Osteoblast (primary cell): ENCODE measurements at regions not wholly inside any gene's neighbourhood (a gene's known extent, or its start where the extent isn't known, plus 50 kb on each side); places are given as distances from the start of the nearest gene placed in this dataset.

ENCODE experiments used
- DNase-seq: peaks from one replicate; pipeline ENCODE4 v3.0.0; 2011; ENCODE audit warnings: low spot score, mixed read lengths; ENCODE audit not compliant: insufficient read length; ENCODE audit errors: missing footprints
- H2AFZ ChIP-seq: 2 replicates; pipeline ENCODE4 v1.6.0; 2011; ENCODE audit warnings: mild to moderate bottlenecking, low read length
- H3K27ac ChIP-seq: 2 replicates; pipeline ENCODE4 v1.5.1; 2011; ENCODE audit warnings: mild to moderate bottlenecking, low read depth, low read length, moderate library complexity
- H3K27me3 ChIP-seq: 2 replicates; pipeline ENCODE4 v1.6.0; 2012; ENCODE audit warnings: mild to moderate bottlenecking, control low read depth, inconsistent platforms, low read length, moderate library complexity; ENCODE audit not compliant: insufficient read depth
- H3K36me3 ChIP-seq: 2 replicates; pipeline ENCODE4 v1.5.1; 2011; ENCODE audit warnings: mild to moderate bottlenecking, low read length, control low read depth, moderate library complexity; ENCODE audit not compliant: insufficient read depth
- H3K4me1 ChIP-seq: 2 replicates; pipeline ENCODE4 v1.5.1; 2011; ENCODE audit warnings: mild to moderate bottlenecking, low read length, control low read depth, moderate library complexity; ENCODE audit not compliant: insufficient read depth
- H3K4me2 ChIP-seq: 2 replicates; pipeline ENCODE4 v1.6.0; 2011; ENCODE audit warnings: mild to moderate bottlenecking, low read length; ENCODE audit not compliant: insufficient read depth
- H3K4me3 ChIP-seq: fragments of 200-600 bp; sonication (generic); 3 replicates; pipeline ENCODE4 v1.5.1; 2012; ENCODE audit warnings: mild to moderate bottlenecking, low read length, inconsistent platforms; ENCODE audit not compliant: insufficient read depth
- H3K79me2 ChIP-seq: 2 replicates; pipeline ENCODE4 v1.6.0; 2012; ENCODE audit warnings: mild to moderate bottlenecking, low read length, control low read depth, inconsistent platforms; ENCODE audit not compliant: insufficient read depth
- H3K9me3 ChIP-seq: 2 replicates; pipeline ENCODE4 v1.5.1; 2011; ENCODE audit warnings: low read depth, low read length, control low read depth
- H4K20me1 ChIP-seq: 2 replicates; pipeline ENCODE4 v1.6.0; 2012; ENCODE audit warnings: mild to moderate bottlenecking, low read length, control low read depth; ENCODE audit not compliant: insufficient read depth
- TF ChIP-seq, protein P1 (sequence below): IDR thresholded peaks from 2 replicates; pipeline ENCODE4 v1.5.1; 2011; ENCODE audit warnings: mild to moderate bottlenecking, low read depth, low read length, moderate library complexity; ENCODE audit errors: extremely low read depth

DNA sequence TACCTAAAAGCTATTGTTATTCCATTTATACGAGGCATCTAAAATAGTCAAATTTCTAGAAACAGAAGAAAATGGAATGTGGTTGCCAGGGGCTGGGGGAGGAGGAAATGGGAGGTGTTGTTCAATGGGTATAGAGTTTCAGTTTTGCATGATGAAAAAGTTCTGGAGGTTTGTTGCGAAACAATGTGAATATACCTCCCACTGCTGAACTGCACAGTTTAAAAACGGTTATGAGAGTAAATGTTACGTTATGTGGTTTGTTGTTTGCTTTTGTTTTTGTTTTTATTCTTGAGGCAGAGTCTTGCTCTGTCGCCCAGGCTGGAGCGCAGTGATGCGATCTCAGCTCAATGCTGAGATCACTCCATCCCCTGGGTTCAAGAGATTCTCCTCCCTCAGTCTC, 64.9 kb upstream of the NRBF2 start:
- Histone ChIP-seq H3K27me3 (peaks cover 30% of the 10 kb centered on the region), H3K4me3 (no peak overlapping the region), H3K4me2 (no peak overlapping the region), H3K4me1 (no peaks in the 10 kb centered on the region), H3K36me3 (no peaks in the 10 kb centered on the region), H3K27ac (no peak overlapping the region), H3K79me2 (no peaks in the 10 kb centered on the region), H4K20me1 (no peaks in the 10 kb centered on the region), H3K9me3 (no peaks in the 10 kb centered on the region), H2AFZ (no peak overlapping the region)
- DNase-seq, result no peak
- TF ChIP-seq, protein P1, sequence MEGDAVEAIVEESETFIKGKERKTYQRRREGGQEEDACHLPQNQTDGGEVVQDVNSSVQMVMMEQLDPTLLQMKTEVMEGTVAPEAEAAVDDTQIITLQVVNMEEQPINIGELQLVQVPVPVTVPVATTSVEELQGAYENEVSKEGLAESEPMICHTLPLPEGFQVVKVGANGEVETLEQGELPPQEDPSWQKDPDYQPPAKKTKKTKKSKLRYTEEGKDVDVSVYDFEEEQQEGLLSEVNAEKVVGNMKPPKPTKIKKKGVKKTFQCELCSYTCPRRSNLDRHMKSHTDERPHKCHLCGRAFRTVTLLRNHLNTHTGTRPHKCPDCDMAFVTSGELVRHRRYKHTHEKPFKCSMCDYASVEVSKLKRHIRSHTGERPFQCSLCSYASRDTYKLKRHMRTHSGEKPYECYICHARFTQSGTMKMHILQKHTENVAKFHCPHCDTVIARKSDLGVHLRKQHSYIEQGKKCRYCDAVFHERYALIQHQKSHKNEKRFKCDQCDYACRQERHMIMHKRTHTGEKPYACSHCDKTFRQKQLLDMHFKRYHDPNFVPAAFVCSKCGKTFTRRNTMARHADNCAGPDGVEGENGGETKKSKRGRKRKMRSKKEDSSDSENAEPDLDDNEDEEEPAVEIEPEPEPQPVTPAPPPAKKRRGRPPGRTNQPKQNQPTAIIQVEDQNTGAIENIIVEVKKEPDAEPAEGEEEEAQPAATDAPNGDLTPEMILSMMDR, result no peak

DNA sequence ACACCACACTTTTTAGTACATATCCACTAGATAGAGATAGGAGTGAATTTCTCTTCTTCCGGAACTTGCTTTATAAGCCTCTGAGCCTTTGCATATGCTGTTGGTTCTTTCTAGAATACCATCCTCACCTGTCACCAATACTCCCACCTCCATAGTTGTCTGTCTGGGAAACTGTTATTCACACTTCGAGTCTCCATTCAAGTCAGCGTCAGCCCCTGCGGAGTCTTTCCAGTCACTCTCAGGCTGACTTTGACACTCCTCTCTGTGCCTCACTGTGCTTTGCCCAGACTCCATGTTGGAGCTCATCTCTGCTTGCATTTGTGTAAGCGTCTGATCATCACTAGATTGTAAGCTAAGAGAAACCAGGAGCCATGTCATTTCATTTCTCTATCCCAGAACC, 66.5 kb upstream of the NRBF2 start:
- TF ChIP-seq, protein P1, result no peak
- DNase-seq, result no peak
- no peaks in the 10 kb centered on the region for H3K4me1 ChIP-seq
- no peak overlapping the region for H3K4me3 ChIP-seq
- H2AFZ ChIP-seq, result no peak overlapping the region
- H3K4me2 ChIP-seq, result no peak overlapping the region
- no peaks in the 10 kb centered on the region for H3K9me3 ChIP-seq
- H3K27me3 ChIP-seq, result peaks cover 20% of the 10 kb centered on the region
- H3K36me3 ChIP-seq, result no peaks in the 10 kb centered on the region
- H3K79me2 ChIP-seq, result no peaks in the 10 kb centered on the region
- H3K27ac ChIP-seq, result no peak overlapping the region
- no peaks in the 10 kb centered on the region for H4K20me1 ChIP-seq

DNA sequence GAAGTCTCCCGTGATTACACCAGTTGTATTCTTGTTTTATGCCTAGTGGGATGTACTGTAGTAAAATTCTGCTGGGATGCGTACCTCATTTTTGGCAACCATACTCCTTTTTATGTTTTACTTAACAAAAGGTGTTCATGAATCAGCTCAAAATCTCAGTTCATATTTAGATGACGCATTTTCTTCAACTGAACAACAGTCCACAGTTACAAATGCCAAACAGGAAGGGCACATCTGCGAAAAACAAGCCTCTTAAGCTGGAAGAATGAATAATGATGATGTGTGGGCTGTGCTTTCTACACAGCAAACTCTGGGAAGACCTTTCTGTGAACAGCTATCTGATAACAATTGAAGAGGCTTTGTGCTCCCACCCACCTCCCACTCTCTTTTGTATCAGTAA, 68.4 kb upstream of the NRBF2 start:
- H3K4me3 ChIP-seq, result no peak overlapping the region
- H3K36me3 ChIP-seq, result no peaks in the 10 kb centered on the region
- no peak overlapping the region for H3K4me2 ChIP-seq
- H3K4me1 ChIP-seq, result no peaks in the 10 kb centered on the region
- H3K27ac ChIP-seq, result no peak overlapping the region
- no peak overlapping the region for H2AFZ ChIP-seq
- no peak for DNase-seq
- H4K20me1 ChIP-seq, result no peaks in the 10 kb centered on the region
- peaks cover 10% of the 10 kb centered on the region for H3K27me3 ChIP-seq
- TF ChIP-seq, protein P1, result no peak
- H3K9me3 ChIP-seq, result no peaks in the 10 kb centered on the region
- H3K79me2 ChIP-seq, result no peaks in the 10 kb centered on the region

DNA sequence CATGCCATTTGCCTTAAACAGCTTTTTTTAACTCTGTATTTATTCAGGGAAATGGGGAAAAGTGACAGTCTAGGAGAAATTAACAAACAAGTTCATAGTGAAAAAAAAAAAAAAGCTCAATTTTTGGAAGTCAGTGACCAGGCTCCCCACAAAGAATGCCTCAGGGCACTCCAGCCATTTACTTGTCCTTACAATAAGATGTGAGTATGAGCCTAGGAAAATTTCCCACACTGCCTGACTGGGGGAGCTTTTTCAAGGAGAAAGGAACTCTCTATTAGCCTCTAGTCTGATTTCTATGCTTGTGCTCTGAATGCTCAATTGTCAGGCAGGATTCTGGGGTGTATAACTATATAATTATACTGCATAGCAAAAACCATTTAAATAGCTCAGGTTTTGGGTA, 74.9 kb upstream of the NRBF2 start:
- H3K79me2 ChIP-seq, result no peaks in the 10 kb centered on the region
- no peaks in the 10 kb centered on the region for H4K20me1 ChIP-seq
- TF ChIP-seq, protein P1, result no peak

More for the DNA sequence above, 74.9 kb upstream of the NRBF2 start:
- H3K4me3 ChIP-seq, result no peak overlapping the region
- H3K4me1 ChIP-seq, result no peaks in the 10 kb centered on the region
- no peaks in the 10 kb centered on the region for H3K9me3 ChIP-seq
- no peak overlapping the region for H3K27ac ChIP-seq
- peak; percentile 38 for DNase-seq
- no peaks in the 10 kb centered on the region for H3K36me3 ChIP-seq
- no peak overlapping the region for H3K4me2 ChIP-seq
- H2AFZ ChIP-seq, result no peak overlapping the region
- H3K27me3 ChIP-seq, result peaks cover 3% of the 10 kb centered on the region
